ENCODE measurements at regions not wholly inside any gene's neighbourhood (a gene's known extent, or its start where the extent isn't known, plus 50 kb on each side); places are given as distances from the start of the nearest gene placed in this dataset.
"Not testable (repeated sequence)": the region's sequence is repeated elsewhere in the genome, so short reads cannot be mapped to it uniquely, and the experiment has no call there.

GRCh38 chr6:4636191-4636880 lies 139.9 kb upstream of the CDYL start:
- peaks cover 18% of the 10 kb centered on the region for H3K9me3 Mint-ChIP-seq
- H3K27me3 Mint-ChIP-seq (ENCODE audit: low read depth), result no peaks in the 10 kb centered on the region
- no peak overlapping the region for H3K4me3 Mint-ChIP-seq
- no peaks in the 10 kb centered on the region for H3K36me3 Mint-ChIP-seq (ENCODE audit: low read depth)
- H3K27ac Mint-ChIP-seq, result no peak overlapping the region
- no peak for DNase-seq (ENCODE audit: low spot score)
- no peaks in the 10 kb centered on the region for H3K4me1 Mint-ChIP-seq (ENCODE audit: low read depth)

GRCh38 chr6:4635666-4636065 lies 140.5 kb upstream of the CDYL start:
- H3K9me3 Mint-ChIP-seq, result peaks cover 21% of the 10 kb centered on the region
- H3K4me3 Mint-ChIP-seq, result no peak overlapping the region
- no peak overlapping the region for H3K27ac Mint-ChIP-seq
- DNase-seq (ENCODE audit: low spot score), result no peak
- no peaks in the 10 kb centered on the region for H3K27me3 Mint-ChIP-seq (ENCODE audit: low read depth)
- no peaks in the 10 kb centered on the region for H3K36me3 Mint-ChIP-seq (ENCODE audit: low read depth)
- no peaks in the 10 kb centered on the region for H3K4me1 Mint-ChIP-seq (ENCODE audit: low read depth)

GRCh38 chr6:4632421-4632820 lies 143.8 kb upstream of the CDYL start:
- Mint-ChIP-seq H3K4me1 (ENCODE audit: low read depth) (no peaks in the 10 kb centered on the region), H3K9me3 (peaks cover 24% of the 10 kb centered on the region), H3K27ac (no peak overlapping the region), H3K36me3 (ENCODE audit: low read depth) (peaks cover 2% of the 10 kb centered on the region), H3K4me3 (no peak overlapping the region), H3K27me3 (ENCODE audit: low read depth) (no peaks in the 10 kb centered on the region)
- no peak for DNase-seq (ENCODE audit: low spot score)

DNA sequence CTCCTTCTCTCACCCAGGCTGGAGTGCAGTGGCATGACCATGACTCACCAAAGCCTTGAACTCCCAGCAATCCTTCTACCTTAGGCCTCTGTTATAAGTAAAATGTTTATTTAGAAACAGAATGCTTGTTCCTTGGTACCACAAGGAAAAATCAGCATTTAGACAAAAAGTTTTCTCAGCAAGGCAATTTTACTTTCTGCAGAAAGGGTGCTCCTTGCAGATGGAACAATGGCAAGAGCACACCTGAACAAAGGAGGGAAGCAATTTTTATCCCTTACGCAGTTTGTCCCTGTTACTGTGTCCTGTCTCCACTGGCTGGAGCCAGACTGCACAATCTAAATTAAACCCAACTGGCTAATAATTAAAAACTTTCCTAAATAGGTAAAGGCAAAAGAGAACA lies 146.4 kb upstream of the CDYL start:
- not testable (repeated sequence) for H3K36me3 Mint-ChIP-seq (ENCODE audit: low read depth); H3K27ac Mint-ChIP-seq; DNase-seq (ENCODE audit: low spot score); H3K4me3 Mint-ChIP-seq; H3K4me1 Mint-ChIP-seq (ENCODE audit: low read depth); H3K27me3 Mint-ChIP-seq (ENCODE audit: low read depth)
- H3K9me3 Mint-ChIP-seq, result peaks cover 19% of the 10 kb centered on the region

DNA sequence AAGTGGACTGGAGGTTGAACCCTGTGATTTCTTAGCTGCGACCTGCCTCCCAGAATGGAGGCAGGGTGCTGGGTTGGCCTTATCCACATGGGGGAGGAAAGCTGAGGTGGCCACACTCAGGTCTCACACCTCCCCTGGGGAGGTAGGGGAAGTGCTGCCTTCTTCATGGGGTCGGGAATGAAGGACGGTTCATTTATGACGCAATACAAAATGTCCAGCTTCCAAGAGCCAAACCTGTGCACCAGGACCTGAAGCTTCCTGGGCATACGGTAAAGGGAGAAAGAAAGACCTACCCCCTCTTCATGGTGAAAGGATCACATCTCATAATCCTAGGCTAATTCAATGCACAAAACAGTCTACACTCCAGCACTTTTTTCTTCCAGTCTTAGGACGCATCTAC lies 150.6 kb upstream of the CDYL start:
- Mint-ChIP-seq H3K4me3 (no peak overlapping the region), H3K27ac (no peak overlapping the region), H3K4me1 (ENCODE audit: low read depth) (no peaks in the 10 kb centered on the region), H3K36me3 (ENCODE audit: low read depth) (peaks cover 2% of the 10 kb centered on the region), H3K9me3 (peaks cover 15% of the 10 kb centered on the region), H3K27me3 (ENCODE audit: low read depth) (no peaks in the 10 kb centered on the region)
- DNase-seq (ENCODE audit: low spot score), result no peak

GRCh38 chr6:4624726-4625125 lies 151.5 kb upstream of the CDYL start:
- H3K27me3 Mint-ChIP-seq (ENCODE audit: low read depth), result no peaks in the 10 kb centered on the region
- no peak for DNase-seq (ENCODE audit: low spot score)
- no peaks in the 10 kb centered on the region for H3K4me1 Mint-ChIP-seq (ENCODE audit: low read depth)
- H3K4me3 Mint-ChIP-seq, result no peak overlapping the region
- H3K27ac Mint-ChIP-seq, result no peak overlapping the region
- H3K9me3 Mint-ChIP-seq, result peaks cover 8% of the 10 kb centered on the region
- peaks cover 2% of the 10 kb centered on the region for H3K36me3 Mint-ChIP-seq (ENCODE audit: low read depth)

GRCh38 chr6:4620284-4621151 lies 155.7 kb upstream of the CDYL start:
- no peak overlapping the region for H3K27ac Mint-ChIP-seq
- no peaks in the 10 kb centered on the region for H3K4me1 Mint-ChIP-seq (ENCODE audit: low read depth)
- no peaks in the 10 kb centered on the region for H3K27me3 Mint-ChIP-seq (ENCODE audit: low read depth)
- no peak overlapping the region for H3K4me3 Mint-ChIP-seq
- no peaks in the 10 kb centered on the region for H3K36me3 Mint-ChIP-seq (ENCODE audit: low read depth)
- H3K9me3 Mint-ChIP-seq, result no peaks in the 10 kb centered on the region
- DNase-seq (ENCODE audit: low spot score), result no peak

GRCh38 chr6:4616311-4616710 lies 159.9 kb upstream of the CDYL start:
- no peak overlapping the region for H3K4me3 Mint-ChIP-seq
- H3K27ac Mint-ChIP-seq, result no peak overlapping the region
- no peaks in the 10 kb centered on the region for H3K9me3 Mint-ChIP-seq
- no peak for DNase-seq (ENCODE audit: low spot score)
- H3K36me3 Mint-ChIP-seq (ENCODE audit: low read depth), result no peaks in the 10 kb centered on the region
- no peaks in the 10 kb centered on the region for H3K4me1 Mint-ChIP-seq (ENCODE audit: low read depth)
- H3K27me3 Mint-ChIP-seq (ENCODE audit: low read depth), result no peaks in the 10 kb centered on the region

- H3K4me1 Mint-ChIP-seq (ENCODE audit: low read depth), result no peaks in the 10 kb centered on the region
- no peak for DNase-seq (ENCODE audit: low spot score)
- no peak overlapping the region for H3K4me3 Mint-ChIP-seq
- no peaks in the 10 kb centered on the region for H3K36me3 Mint-ChIP-seq (ENCODE audit: low read depth)
- no peak overlapping the region for H3K27ac Mint-ChIP-seq
- no peaks in the 10 kb centered on the region for H3K9me3 Mint-ChIP-seq
- no peaks in the 10 kb centered on the region for H3K27me3 Mint-ChIP-seq (ENCODE audit: low read depth)
These were observed 160.3 kb upstream of the CDYL start for GRCh38 chr6:4615891-4616290.

GRCh38 chr6:4615231-4615630 lies 161.0 kb upstream of the CDYL start:
- DNase-seq (ENCODE audit: low spot score), result no peak
- Mint-ChIP-seq H3K4me3 (no peak overlapping the region), H3K9me3 (no peaks in the 10 kb centered on the region), H3K4me1 (ENCODE audit: low read depth) (no peaks in the 10 kb centered on the region), H3K27me3 (ENCODE audit: low read depth) (no peaks in the 10 kb centered on the region), H3K27ac (no peak overlapping the region), H3K36me3 (ENCODE audit: low read depth) (no peaks in the 10 kb centered on the region)

- Mint-ChIP-seq H3K36me3 (ENCODE audit: low read depth) (no peaks in the 10 kb centered on the region), H3K9me3 (no peaks in the 10 kb centered on the region), H3K4me3 (no peak overlapping the region), H3K27me3 (ENCODE audit: low read depth) (no peaks in the 10 kb centered on the region), H3K27ac (no peak overlapping the region), H3K4me1 (ENCODE audit: low read depth) (no peaks in the 10 kb centered on the region)
- DNase-seq (ENCODE audit: low spot score), result no peak
These were observed 161.6 kb upstream of the CDYL start for GRCh38 chr6:4614637-4615036.

GRCh38 chr6:4613795-4614194 lies 162.4 kb upstream of the CDYL start:
- Mint-ChIP-seq H3K9me3 (no peaks in the 10 kb centered on the region), H3K27me3 (ENCODE audit: low read depth) (no peaks in the 10 kb centered on the region), H3K27ac (no peak overlapping the region), H3K4me1 (ENCODE audit: low read depth) (no peaks in the 10 kb centered on the region), H3K4me3 (no peak overlapping the region), H3K36me3 (ENCODE audit: low read depth) (no peaks in the 10 kb centered on the region)
- no peak for DNase-seq (ENCODE audit: low spot score)

DNA sequence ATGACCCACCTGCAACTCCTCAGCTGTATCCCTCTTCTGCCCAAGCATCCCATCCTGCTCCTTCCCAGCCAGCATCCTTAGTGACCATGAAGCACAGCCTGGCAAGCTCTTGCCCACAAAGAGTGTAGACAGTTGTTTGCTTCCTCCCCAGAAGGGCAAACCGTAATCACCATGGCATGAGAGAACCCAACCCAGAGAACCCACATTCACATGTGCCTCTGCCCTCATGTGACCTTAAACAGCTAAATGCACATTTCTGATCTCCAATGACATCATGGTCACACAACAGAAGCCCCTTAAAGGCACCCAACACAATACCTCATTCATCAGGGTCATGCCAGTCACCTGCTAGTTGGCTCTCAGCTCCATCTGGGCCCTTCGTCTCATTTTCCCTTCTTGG lies 162.8 kb upstream of the CDYL start:
- no peak for DNase-seq (ENCODE audit: low spot score)
- no peaks in the 10 kb centered on the region for H3K36me3 Mint-ChIP-seq (ENCODE audit: low read depth)
- no peaks in the 10 kb centered on the region for H3K9me3 Mint-ChIP-seq
- no peaks in the 10 kb centered on the region for H3K27me3 Mint-ChIP-seq (ENCODE audit: low read depth)
- H3K4me1 Mint-ChIP-seq (ENCODE audit: low read depth), result no peaks in the 10 kb centered on the region
- no peak overlapping the region for H3K4me3 Mint-ChIP-seq
- no peak overlapping the region for H3K27ac Mint-ChIP-seq

DNA sequence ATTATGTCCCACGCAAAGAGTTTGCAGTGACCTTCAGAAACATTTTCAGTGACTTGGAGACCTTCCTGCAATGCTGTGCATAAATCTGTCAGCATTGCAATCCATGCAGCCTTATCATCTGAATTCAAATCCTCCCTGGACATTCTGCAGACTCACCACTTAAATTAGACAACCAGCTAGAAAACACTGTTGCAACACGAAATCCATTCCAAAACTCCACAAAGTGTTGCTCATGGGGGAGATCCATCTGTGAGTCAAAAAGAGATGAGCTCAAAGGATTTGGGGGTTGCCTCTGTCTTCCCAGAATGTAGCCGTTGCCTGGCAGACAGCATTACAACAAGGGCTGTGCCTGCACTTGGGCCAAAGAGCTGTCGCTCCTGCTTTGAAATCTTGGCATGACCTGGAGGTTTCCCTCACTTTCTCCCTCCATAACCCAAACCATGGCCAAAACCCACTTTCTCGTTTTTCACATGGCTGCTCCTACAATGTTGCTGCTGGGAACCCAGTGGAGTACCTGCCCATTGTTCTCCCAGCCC lies 163.5 kb upstream of the CDYL start:
- no peak overlapping the region for H3K4me3 Mint-ChIP-seq
- no peaks in the 10 kb centered on the region for H3K4me1 Mint-ChIP-seq (ENCODE audit: low read depth)
- H3K9me3 Mint-ChIP-seq, result no peaks in the 10 kb centered on the region
- no peak overlapping the region for H3K27ac Mint-ChIP-seq
- no peaks in the 10 kb centered on the region for H3K36me3 Mint-ChIP-seq (ENCODE audit: low read depth)
- H3K27me3 Mint-ChIP-seq (ENCODE audit: low read depth), result no peaks in the 10 kb centered on the region
- no peak for DNase-seq (ENCODE audit: low spot score)
